HepG2 (cell line): ENCODE measurements at regions not wholly inside any gene's neighbourhood (a gene's known extent, or its start where the extent isn't known, plus 50 kb on each side); places are given as distances from the start of the nearest gene placed in this dataset.

Source experiments
- AGO2 ChIP-seq: fragments of 200-400 bp; formaldehyde crosslinking; optimal IDR thresholded peaks from 2 replicates; pipeline ENCODE3; 2017; ENCODE audit warnings: mild to moderate bottlenecking, low read depth, low read length, moderate library complexity
- BCL6 ChIP-seq: IDR thresholded peaks from 2 replicates; pipeline ENCODE4 v1.6.1; 2016; ENCODE audit warnings: missing genetic modification reagents, missing compliant biosample characterization
- BCLAF1 ChIP-seq: fragments of 450-650 bp; IDR thresholded peaks from 2 replicates; pipeline ENCODE4 v1.6.1; 2017; ENCODE audit warnings: mild to moderate bottlenecking
- BHLHE40 ChIP-seq: IDR thresholded peaks from 2 replicates; pipeline ENCODE4 v1.6.1; 2011; ENCODE audit warnings: low read length, improper control_type of control experiment
- BORCS8-MEF2B ChIP-seq: sonication (generic); formaldehyde crosslinking; IDR thresholded peaks from 2 replicates; pipeline ENCODE4 v1.8.0; 2022; ENCODE audit warnings: mild to moderate bottlenecking, missing genetic modification reagents
- FOXA1 ChIP-seq, 2 experiments: fragments of 450-650 bp in 1 of 2; sonication (generic) in 1 of 2; formaldehyde crosslinking in 1 of 2; IDR thresholded peaks; 2 replicates each; pipeline versions ENCODE4 v1.4.0 to v1.6.1; 2016 to 2020; ENCODE audit warnings: missing genetic modification reagents in 1 of 2
- GLI4 ChIP-seq: sonication (generic); formaldehyde crosslinking; IDR thresholded peaks from 2 replicates; pipeline ENCODE4 v1.5.1; 2020; ENCODE audit warnings: missing genetic modification reagents, mild to moderate bottlenecking, moderate library complexity, borderline replicate concordance
- KAT7 ChIP-seq: IDR thresholded peaks from 2 replicates; pipeline ENCODE4 v1.6.1; 2018; ENCODE audit warnings: borderline replicate concordance, missing compliant biosample characterization
- KAT8 ChIP-seq: IDR thresholded peaks from 2 replicates; pipeline ENCODE4 v1.6.1; 2016; ENCODE audit warnings: missing genetic modification reagents, missing compliant biosample characterization
- MAF1 ChIP-seq: sonication (generic); formaldehyde crosslinking; IDR thresholded peaks from 2 replicates; pipeline ENCODE4 v1.5.0; 2020; ENCODE audit warnings: missing genetic modification reagents, borderline replicate concordance
- MIER3 ChIP-seq: IDR thresholded peaks from 2 replicates; pipeline ENCODE4 v1.6.1; 2016; ENCODE audit warnings: missing compliant biosample characterization, borderline replicate concordance
- PAF1 ChIP-seq: IDR thresholded peaks from 2 replicates; pipeline ENCODE4 v1.6.1; 2016; ENCODE audit warnings: missing genetic modification reagents, missing compliant biosample characterization
- PHF8 ChIP-seq: sonication (generic); formaldehyde crosslinking; IDR thresholded peaks from 2 replicates; pipeline ENCODE4 v1.5.0; 2020; ENCODE audit warnings: missing genetic modification reagents
- RNF2 ChIP-seq: fragments of 450-650 bp; conservative IDR thresholded peaks from 2 replicates; pipeline ENCODE4 v1.6.1; 2016; ENCODE audit warnings: low read depth
- SIX4 ChIP-seq: sonication (generic); formaldehyde crosslinking; IDR thresholded peaks from 2 replicates; pipeline ENCODE4 v1.4.0; 2020; ENCODE audit warnings: missing genetic modification reagents
- TMF1 ChIP-seq: sonication (generic); formaldehyde crosslinking; IDR thresholded peaks from 2 replicates; pipeline ENCODE4 v1.8.1; 2022; ENCODE audit warnings: low read depth, missing genetic modification reagents
- ZFAT ChIP-seq: sonication (generic); formaldehyde crosslinking; conservative IDR thresholded peaks from 2 replicates; pipeline ENCODE4 v1.8.1; 2023; ENCODE audit warnings: missing genetic modification reagents, inconsistent platforms
- ZFP37 ChIP-seq: sonication (generic); formaldehyde crosslinking; IDR thresholded peaks from 2 replicates; pipeline ENCODE4 v1.4.0; 2020; ENCODE audit warnings: missing genetic modification reagents, borderline replicate concordance
- ZNF230 ChIP-seq: sonication (generic); formaldehyde crosslinking; IDR thresholded peaks from 2 replicates; pipeline ENCODE4 v1.4.0; 2020; ENCODE audit warnings: mild to moderate bottlenecking, missing genetic modification reagents
- ZNF264 ChIP-seq: sonication (generic); formaldehyde crosslinking; IDR thresholded peaks from 2 replicates; pipeline ENCODE4 v1.4.0; 2020; ENCODE audit warnings: missing genetic modification reagents
- ZNF275 ChIP-seq: sonication (generic); formaldehyde crosslinking; IDR thresholded peaks from 2 replicates; pipeline ENCODE4 v1.8.0; 2022; ENCODE audit warnings: missing genetic modification reagents, mild to moderate bottlenecking, inconsistent platforms, borderline replicate concordance
- ZNF34 ChIP-seq: sonication (generic); formaldehyde crosslinking; IDR thresholded peaks from 2 replicates; pipeline ENCODE4 v1.4.0; 2020; ENCODE audit warnings: mild to moderate bottlenecking, missing genetic modification reagents, borderline replicate concordance
- ZNF354B ChIP-seq: sonication (generic); formaldehyde crosslinking; IDR thresholded peaks from 2 replicates; pipeline ENCODE4 v1.8.0; 2022; ENCODE audit warnings: mild to moderate bottlenecking, missing genetic modification reagents
- ZNF431 ChIP-seq: sonication (generic); formaldehyde crosslinking; IDR thresholded peaks from 2 replicates; pipeline ENCODE4 v1.9.0; 2022; ENCODE audit warnings: missing genetic modification reagents, low read depth, mild to moderate bottlenecking, borderline replicate concordance
- ZNF460 ChIP-seq: sonication (generic); formaldehyde crosslinking; IDR thresholded peaks from 2 replicates; pipeline ENCODE4 v1.5.1; 2020; ENCODE audit warnings: missing genetic modification reagents, mild to moderate bottlenecking, borderline replicate concordance
- ZNF501 ChIP-seq: sonication (generic); formaldehyde crosslinking; IDR thresholded peaks from 2 replicates; pipeline ENCODE4 v1.5.1; 2020; ENCODE audit warnings: mild to moderate bottlenecking, moderate library complexity, missing genetic modification reagents
- ZNF775 ChIP-seq: sonication (generic); formaldehyde crosslinking; IDR thresholded peaks from 2 replicates; pipeline ENCODE4 v1.4.0; 2020; ENCODE audit warnings: missing genetic modification reagents, mild to moderate bottlenecking, moderate library complexity, borderline replicate concordance
- TF ChIP-seq, protein P1 (sequence below): IDR thresholded peaks from 2 replicates; pipeline ENCODE4 v1.6.1; 2016; ENCODE audit warnings: missing genetic modification reagents, missing compliant biosample characterization
- TF ChIP-seq, protein P2 (sequence below): sonication (generic); formaldehyde crosslinking; IDR thresholded peaks from 2 replicates; pipeline ENCODE4 v1.5.0; 2020; ENCODE audit warnings: missing genetic modification reagents, mild to moderate bottlenecking, borderline replicate concordance

DNA sequence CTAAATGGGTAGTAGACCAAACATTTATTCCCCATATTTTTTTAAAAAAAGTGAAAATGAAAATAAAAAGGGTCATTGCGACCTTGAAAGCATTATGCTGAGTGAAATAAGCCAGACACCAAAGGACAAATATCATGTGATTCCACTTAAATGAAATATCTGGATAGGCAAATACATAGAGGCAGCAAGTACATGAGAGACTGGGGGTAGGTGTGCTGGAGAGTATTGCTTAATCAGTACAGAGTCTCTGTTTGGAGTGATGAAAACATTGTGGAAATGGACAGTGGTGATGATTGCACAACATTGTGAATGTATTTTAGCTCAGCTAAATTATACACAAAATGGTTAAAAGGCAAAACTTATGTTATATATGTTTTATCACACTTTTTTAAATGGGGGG, 169.4 kb downstream of the AKR1D1 start (continued):
- TF ChIP-seq ZFP37, result no peak
- TF ChIP-seq ZNF34 (CRISPR knock-in tag), result no peak
- TF ChIP-seq ZNF275 (CRISPR knock-in tag), result no peak
- TF ChIP-seq BCL6 (CRISPR knock-in tag), result peak; percentile 86
- no peak for TF ChIP-seq PAF1 (CRISPR knock-in tag)
- no peak for TF ChIP-seq BORCS8-MEF2B (CRISPR knock-in tag)
- TF ChIP-seq, protein P1, sequence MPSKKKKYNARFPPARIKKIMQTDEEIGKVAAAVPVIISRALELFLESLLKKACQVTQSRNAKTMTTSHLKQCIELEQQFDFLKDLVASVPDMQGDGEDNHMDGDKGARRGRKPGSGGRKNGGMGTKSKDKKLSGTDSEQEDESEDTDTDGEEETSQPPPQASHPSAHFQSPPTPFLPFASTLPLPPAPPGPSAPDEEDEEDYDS (CRISPR knock-in tag), result no peak
- TF ChIP-seq RNF2, result no peak
- TF ChIP-seq FOXA1 (IDR thresholded peaks at IDR 0.05), result no peak
- peak; percentile 79 for TF ChIP-seq FOXA1 (CRISPR knock-in tag; IDR thresholded peaks at IDR 0.05)
- TF ChIP-seq MIER3 (CRISPR knock-in tag), result peak; percentile 73; the same call in 1 of the 2 replicates
- peak; percentile 47; the same call in 1 of the 2 replicates for TF ChIP-seq ZNF431
- peak; percentile 73; the same call in 1 of the 2 replicates for TF ChIP-seq SIX4 (CRISPR knock-in tag)
- TF ChIP-seq ZNF501 (CRISPR knock-in tag), result no peak
- 0 out of 2 replicates have a peak, but pooled peaks have one; percentile 38 for TF ChIP-seq MAF1 (CRISPR knock-in tag)
- peak; percentile 82 for TF ChIP-seq KAT8
- no peak for TF ChIP-seq ZFAT (CRISPR knock-in tag)
- TF ChIP-seq PHF8 (CRISPR knock-in tag), result no peak; the same call in 1 of the 2 replicates
- TF ChIP-seq ZNF460 (CRISPR knock-in tag), result no peak; the same call in 1 of the 2 replicates
- TF ChIP-seq GLI4 (CRISPR knock-in tag), result no peak
- TF ChIP-seq ZNF354B (CRISPR knock-in tag), result no peak
- no peak for TF ChIP-seq ZNF775 (CRISPR knock-in tag)
- no peak for TF ChIP-seq TMF1 (CRISPR knock-in tag)
- no peak; the same call in 1 of the 2 replicates for TF ChIP-seq ZNF264 (CRISPR knock-in tag)
- TF ChIP-seq ZNF230 (CRISPR knock-in tag), result no peak
- TF ChIP-seq BCLAF1, result no peak
- TF ChIP-seq, protein P2, sequence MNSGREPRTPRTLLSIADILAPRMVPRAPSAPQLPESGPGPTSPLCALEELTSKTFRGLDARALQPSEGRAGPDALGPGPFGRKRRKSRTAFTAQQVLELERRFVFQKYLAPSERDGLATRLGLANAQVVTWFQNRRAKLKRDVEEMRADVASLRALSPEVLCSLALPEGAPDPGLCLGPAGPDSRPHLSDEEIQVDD (CRISPR knock-in tag), result no peak
- no peak for TF ChIP-seq AGO2
- 0 out of 2 replicates have a peak, but pooled peaks have one; percentile 20 for TF ChIP-seq BHLHE40
- no peak for TF ChIP-seq KAT7 (CRISPR knock-in tag)
